Fibroblast of pulmonary artery (primary cell): ENCODE measurements at regions not wholly inside any gene's neighbourhood (a gene's known extent, or its start where the extent isn't known, plus 50 kb on each side); places are given as distances from the start of the nearest gene placed in this dataset.
"Not testable (repeated sequence)": the region's sequence is repeated elsewhere in the genome, so short reads cannot be mapped to it uniquely, and the experiment has no call there.

Source experiments
- DNase-seq: peaks from one replicate; pipeline ENCODE4 v3.0.0-alpha.2; 2010; ENCODE audit warnings: low read depth
- H3K4me3 ChIP-seq: replicated peaks from 2 replicates; pipeline ENCODE4 v1.5.1; 2011; ENCODE audit warnings: low read depth, mild to moderate bottlenecking, control low read depth, low read length, moderate library complexity
- TF ChIP-seq, protein P1 (sequence below): IDR thresholded peaks from 2 replicates; pipeline ENCODE4 v1.5.1; 2011; ENCODE audit warnings: mild to moderate bottlenecking, control low read depth, low read length, inconsistent platforms; ENCODE audit errors: missing control alignments

DNA sequence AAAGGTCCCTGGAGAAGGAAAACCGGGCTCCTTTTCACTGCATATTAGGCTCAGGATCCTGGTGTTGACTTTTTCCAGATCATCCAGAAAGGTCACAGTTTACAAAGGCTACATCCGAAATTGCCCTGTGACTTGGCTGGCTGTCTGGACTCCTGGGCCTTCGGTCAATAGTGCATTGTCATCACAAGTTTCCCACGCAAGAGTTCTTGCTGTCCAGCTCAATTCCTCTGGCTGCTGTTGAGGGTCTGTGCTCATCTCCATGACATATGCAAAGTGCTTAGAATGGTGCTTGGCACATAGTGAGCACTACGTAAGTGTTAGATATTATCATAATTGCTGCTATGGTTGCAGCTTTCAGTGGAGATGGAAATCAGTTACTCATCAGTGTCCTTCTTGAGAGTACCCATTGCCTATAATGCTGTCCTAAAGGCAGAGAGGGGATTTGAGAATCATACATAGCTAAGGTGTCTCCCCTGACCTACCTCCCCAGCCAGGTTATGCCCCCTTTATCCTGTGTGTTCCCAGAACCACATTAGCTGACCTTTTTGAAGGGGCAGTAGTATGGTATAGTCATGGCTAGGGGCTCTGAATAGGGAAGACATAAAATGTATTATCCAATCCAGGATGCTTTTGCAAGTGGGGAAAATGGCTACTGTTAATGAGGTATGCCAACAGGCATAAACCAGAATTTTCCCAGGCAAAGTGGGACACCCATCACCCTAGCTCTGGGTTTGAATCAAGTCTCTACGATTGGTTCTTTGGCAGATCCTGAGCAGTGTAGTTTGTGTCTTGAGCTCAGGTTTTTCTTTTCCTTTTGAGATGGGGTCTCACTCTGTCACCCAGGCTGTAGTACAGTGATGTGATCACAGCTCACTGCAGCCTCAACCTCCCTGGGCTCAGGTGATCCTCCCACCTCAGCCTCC, 132.0 kb upstream of the CCND2 start:
- TF ChIP-seq, protein P1, sequence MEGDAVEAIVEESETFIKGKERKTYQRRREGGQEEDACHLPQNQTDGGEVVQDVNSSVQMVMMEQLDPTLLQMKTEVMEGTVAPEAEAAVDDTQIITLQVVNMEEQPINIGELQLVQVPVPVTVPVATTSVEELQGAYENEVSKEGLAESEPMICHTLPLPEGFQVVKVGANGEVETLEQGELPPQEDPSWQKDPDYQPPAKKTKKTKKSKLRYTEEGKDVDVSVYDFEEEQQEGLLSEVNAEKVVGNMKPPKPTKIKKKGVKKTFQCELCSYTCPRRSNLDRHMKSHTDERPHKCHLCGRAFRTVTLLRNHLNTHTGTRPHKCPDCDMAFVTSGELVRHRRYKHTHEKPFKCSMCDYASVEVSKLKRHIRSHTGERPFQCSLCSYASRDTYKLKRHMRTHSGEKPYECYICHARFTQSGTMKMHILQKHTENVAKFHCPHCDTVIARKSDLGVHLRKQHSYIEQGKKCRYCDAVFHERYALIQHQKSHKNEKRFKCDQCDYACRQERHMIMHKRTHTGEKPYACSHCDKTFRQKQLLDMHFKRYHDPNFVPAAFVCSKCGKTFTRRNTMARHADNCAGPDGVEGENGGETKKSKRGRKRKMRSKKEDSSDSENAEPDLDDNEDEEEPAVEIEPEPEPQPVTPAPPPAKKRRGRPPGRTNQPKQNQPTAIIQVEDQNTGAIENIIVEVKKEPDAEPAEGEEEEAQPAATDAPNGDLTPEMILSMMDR = no peak
- no peak overlapping the region for H3K4me3 ChIP-seq
- DNase-seq = no peak

- TF ChIP-seq, protein P1 = no peak
- H3K4me3 ChIP-seq = no peak overlapping the region
- no peak for DNase-seq
These were observed 132.8 kb upstream of the CCND2 start for GRCh38 chr12:4140581-4141301.

DNA sequence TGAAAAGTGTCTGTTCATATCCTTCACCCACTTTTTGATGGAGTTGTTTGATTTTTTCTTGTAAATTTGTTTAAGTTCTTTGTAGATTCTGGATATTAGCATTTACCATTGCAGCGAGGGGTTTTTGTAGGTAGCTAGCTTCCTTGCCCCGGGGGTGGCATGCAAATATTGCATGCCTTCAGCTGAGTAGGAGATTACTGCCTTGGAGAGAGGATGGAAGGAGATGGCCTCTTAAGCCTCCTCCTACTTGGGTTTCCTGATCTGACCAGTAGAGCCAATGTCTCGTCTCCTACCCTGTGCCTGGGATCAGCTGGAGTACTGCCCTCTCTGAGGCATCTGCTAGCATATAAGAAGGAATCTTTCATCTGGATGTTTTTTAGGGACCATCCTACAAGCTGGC, 134.4 kb upstream of the CCND2 start:
- no peak overlapping the region for H3K4me3 ChIP-seq
- TF ChIP-seq, protein P1 = no peak
- DNase-seq = no peak

DNA sequence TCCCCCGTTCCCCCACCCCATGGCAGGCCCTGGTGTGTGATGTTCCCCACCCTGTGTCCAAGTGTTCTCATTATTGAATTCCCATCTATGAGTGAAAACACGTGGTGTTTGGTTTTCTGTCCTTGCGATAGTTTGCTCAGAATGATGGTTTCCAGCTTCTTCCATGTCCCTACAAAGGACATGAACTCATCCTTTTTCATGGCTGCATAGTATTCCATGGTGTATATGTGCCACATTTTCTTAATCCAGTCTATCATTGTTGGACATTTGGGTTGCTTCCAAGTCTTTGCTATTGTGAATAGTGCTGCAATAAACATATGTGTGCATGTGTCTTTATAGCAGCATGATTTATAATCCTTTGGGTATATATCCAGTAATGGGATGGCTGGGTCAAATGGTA, 135.0 kb upstream of the CCND2 start:
- not testable (repeated sequence) for DNase-seq, H3K4me3 ChIP-seq

DNA sequence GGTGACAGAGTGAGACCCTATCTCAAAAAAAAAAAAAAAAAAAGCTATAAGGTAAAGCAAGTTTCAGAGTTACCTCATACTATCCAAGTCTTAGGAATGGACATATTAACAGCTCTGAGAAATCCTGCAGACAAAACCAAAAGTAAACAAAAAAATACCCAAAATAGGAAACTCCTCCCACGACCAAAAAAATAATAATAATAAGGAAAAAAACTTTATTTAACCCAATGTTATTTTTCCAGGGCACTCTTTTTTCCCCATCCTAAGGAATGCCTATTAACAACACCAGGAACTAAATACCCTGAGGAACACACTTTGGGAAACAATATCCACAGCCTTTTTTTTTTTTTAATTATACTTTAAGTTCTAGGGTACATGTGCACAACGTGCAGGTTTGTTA, 135.5 kb upstream of the CCND2 start:
- TF ChIP-seq, protein P1 = no peak
- no peak for DNase-seq
- no peak overlapping the region for H3K4me3 ChIP-seq

GRCh38 chr12:4137441-4137840, 136.1 kb upstream of the CCND2 start:
- TF ChIP-seq, protein P1 = no peak
- DNase-seq = no peak
- no peak overlapping the region for H3K4me3 ChIP-seq

GRCh38 chr12:4137015-4137414, 136.5 kb upstream of the CCND2 start:
- TF ChIP-seq, protein P1 = no peak
- H3K4me3 ChIP-seq = no peak overlapping the region
- DNase-seq = no peak
